ENCODE measurements at regions not wholly inside any gene's neighbourhood (a gene's known extent, or its start where the extent isn't known, plus 50 kb on each side); places are given as distances from the start of the nearest gene placed in this dataset.
"Not testable (repeated sequence)": the region's sequence is repeated elsewhere in the genome, so short reads cannot be mapped to it uniquely, and the experiment has no call there.

GRCh38 chr11:134982432-134982831 lies 570.4 kb upstream of the B3GAT1 start:
- H4K20me1 ChIP-seq (replicated peaks; ENCODE audit: control insufficient read depth, insufficient read depth, low read length); DNase-seq (ENCODE audit: extremely low read depth in 1 of 4, low spot score in 3 of 4); H3K9me3 ChIP-seq (replicated peaks; ENCODE audit: control insufficient read depth, insufficient read depth, low read depth, low read length); BruUV-seq (replicated peaks); H3K4me2 ChIP-seq (ENCODE audit: insufficient read depth, low read length); H3K4me1 ChIP-seq (replicated peaks in 1 of 2; ENCODE audit: control insufficient read depth in 2 of 2, insufficient read depth in 2 of 2, low read length in 2 of 2); POLR2A ChIA-PET; CTCF ChIA-PET (ENCODE audit: low intra/inter-chr PET ratio); H3K27ac ChIP-seq (ENCODE audit: extremely low read depth, low read depth, low read length); H2AFZ ChIP-seq (ENCODE audit: low read depth, low read length); FAIRE-seq; in situ Hi-C loops (cut with MboI); H3K9me1 ChIP-seq (ENCODE audit: control insufficient read depth, insufficient read depth, low read length); H3K4me3 ChIP-seq; H3K9ac ChIP-seq (ENCODE audit: insufficient read depth in 1 of 2, low read depth in 2 of 2, low read length in 2 of 2); ATAC-seq; intact Hi-C loops (cut with micrococcal nuclease); H3K79me2 ChIP-seq (ENCODE audit: control insufficient read depth, insufficient read depth, low read length); H3K36me3 ChIP-seq (ENCODE audit: control insufficient read depth, insufficient read depth, low read length): not testable (repeated sequence)
- H3K27me3 ChIP-seq (ENCODE audit: control insufficient read depth in 2 of 2, insufficient read depth in 2 of 2, low read length in 2 of 2): peaks cover 2 to 20% of the 10 kb centered on the region in 2 experiments; a peak in 3 of 5 replicates
- WGBS (ENCODE audit: insufficient coverage, low coverage, missing lambda C conversion rate): 0% methylated on average over 8 of the region's 8 CpGs

DNA sequence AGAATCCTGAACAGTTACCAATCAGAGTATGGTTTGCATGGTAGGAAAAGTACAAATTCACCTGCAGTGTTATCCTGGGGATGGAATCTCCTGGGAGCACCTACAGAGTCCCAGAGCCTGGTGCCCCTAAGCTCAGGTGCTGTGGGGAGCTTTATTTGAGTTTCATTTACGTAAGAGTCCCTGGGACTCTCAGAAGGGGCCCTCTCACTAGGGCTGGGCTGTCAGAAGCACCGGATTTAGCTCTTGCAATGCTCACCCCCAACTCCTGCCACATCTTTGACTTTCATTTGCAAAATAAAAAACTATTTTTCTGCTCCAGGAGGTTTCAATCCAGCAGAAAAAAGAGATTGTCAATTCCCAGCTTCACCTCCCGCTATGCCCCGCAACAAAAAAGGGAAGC lies 569.8 kb upstream of the B3GAT1 start:
- 0% methylated on average over 4 of the region's 4 CpGs for WGBS (ENCODE audit: insufficient coverage, low coverage, missing lambda C conversion rate)
- Histone ChIP-seq H3K79me2 (ENCODE audit: control insufficient read depth, insufficient read depth, low read length) (no peaks in the 10 kb centered on the region), H3K36me3 (ENCODE audit: control insufficient read depth, insufficient read depth, low read length) (no peaks in the 10 kb centered on the region), H3K9ac (ENCODE audit: insufficient read depth in 1 of 2, low read depth in 2 of 2, low read length in 2 of 2) (no peak overlapping the region), H3K9me3 (replicated peaks; ENCODE audit: control insufficient read depth, insufficient read depth, low read depth, low read length) (no peaks in the 10 kb centered on the region), H3K9me1 (ENCODE audit: control insufficient read depth, insufficient read depth, low read length) (no peaks in the 10 kb centered on the region), H4K20me1 (replicated peaks; ENCODE audit: control insufficient read depth, insufficient read depth, low read length) (no peaks in the 10 kb centered on the region; the same call in 1 of the 2 replicates), H3K4me2 (ENCODE audit: insufficient read depth, low read length) (no peak overlapping the region), H3K27me3 (ENCODE audit: control insufficient read depth in 2 of 2, insufficient read depth in 2 of 2, low read length in 2 of 2) (peaks cover 2 to 20% of the 10 kb centered on the region in 2 experiments; a peak in 3 of 5 replicates), H3K4me3 (no peak overlapping the region), H2AFZ (ENCODE audit: low read depth, low read length) (no peak overlapping the region), H3K27ac (ENCODE audit: extremely low read depth, low read depth, low read length) (no peak overlapping the region), H3K4me1 (replicated peaks in 1 of 2; ENCODE audit: control insufficient read depth in 2 of 2, insufficient read depth in 2 of 2, low read length in 2 of 2) (no peaks in the 10 kb centered on the region)
- no peak for ATAC-seq
- in situ Hi-C loops (cut with MboI) (no loop called here), intact Hi-C loops (cut with micrococcal nuclease) (no loop called here)
- ChIA-PET POLR2A (no interaction called here), CTCF (ENCODE audit: low intra/inter-chr PET ratio) (no interaction called here)
- no TSS peak for BruUV-seq (replicated peaks)
- no peak for DNase-seq (ENCODE audit: extremely low read depth in 1 of 4, low spot score in 3 of 4)
- no peak for FAIRE-seq
- TF ChIP-seq BCOR (IDR thresholded peaks at IDR 0.05): no peak
- TF ChIP-seq ZFP30 (CRISPR knock-in tag; IDR thresholded peaks at IDR 0.05; ENCODE audit: borderline replicate concordance): no peak
- TF ChIP-seq, protein P1, sequence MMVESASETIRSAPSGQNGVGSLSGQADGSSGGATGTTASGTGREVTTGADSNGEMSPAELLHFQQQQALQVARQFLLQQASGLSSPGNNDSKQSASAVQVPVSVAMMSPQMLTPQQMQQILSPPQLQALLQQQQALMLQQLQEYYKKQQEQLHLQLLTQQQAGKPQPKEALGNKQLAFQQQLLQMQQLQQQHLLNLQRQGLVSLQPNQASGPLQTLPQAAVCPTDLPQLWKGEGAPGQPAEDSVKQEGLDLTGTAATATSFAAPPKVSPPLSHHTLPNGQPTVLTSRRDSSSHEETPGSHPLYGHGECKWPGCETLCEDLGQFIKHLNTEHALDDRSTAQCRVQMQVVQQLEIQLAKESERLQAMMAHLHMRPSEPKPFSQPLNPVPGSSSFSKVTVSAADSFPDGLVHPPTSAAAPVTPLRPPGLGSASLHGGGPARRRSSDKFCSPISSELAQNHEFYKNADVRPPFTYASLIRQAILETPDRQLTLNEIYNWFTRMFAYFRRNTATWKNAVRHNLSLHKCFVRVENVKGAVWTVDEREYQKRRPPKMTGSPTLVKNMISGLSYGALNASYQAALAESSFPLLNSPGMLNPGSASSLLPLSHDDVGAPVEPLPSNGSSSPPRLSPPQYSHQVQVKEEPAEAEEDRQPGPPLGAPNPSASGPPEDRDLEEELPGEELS (CRISPR knock-in tag; IDR thresholded peaks at IDR 0.05; ENCODE audit: borderline replicate concordance): no peak
- TF ChIP-seq CREBBP (IDR thresholded peaks at IDR 0.05; ENCODE audit: low read depth, low read length): no peak
- TF ChIP-seq NR2C1 (IDR thresholded peaks at IDR 0.05): no peak
- TF ChIP-seq NR2C1 (tag; IDR thresholded peaks at IDR 0.05): no peak
- no peak for TF ChIP-seq SMC3 (conservative IDR thresholded peaks at IDR 0.05; ENCODE audit: insufficient read depth, low read depth, low read length)
- TF ChIP-seq, protein P2, sequence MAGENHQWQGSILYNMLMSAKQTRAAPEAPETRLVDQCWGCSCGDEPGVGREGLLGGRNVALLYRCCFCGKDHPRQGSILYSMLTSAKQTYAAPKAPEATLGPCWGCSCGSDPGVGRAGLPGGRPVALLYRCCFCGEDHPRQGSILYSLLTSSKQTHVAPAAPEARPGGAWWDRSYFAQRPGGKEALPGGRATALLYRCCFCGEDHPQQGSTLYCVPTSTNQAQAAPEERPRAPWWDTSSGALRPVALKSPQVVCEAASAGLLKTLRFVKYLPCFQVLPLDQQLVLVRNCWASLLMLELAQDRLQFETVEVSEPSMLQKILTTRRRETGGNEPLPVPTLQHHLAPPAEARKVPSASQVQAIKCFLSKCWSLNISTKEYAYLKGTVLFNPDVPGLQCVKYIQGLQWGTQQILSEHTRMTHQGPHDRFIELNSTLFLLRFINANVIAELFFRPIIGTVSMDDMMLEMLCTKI (IDR thresholded peaks at IDR 0.05; ENCODE audit: partially characterized antibody): no peak
- TF ChIP-seq FOXO4 (CRISPR knock-in tag; IDR thresholded peaks at IDR 0.05): no peak
